ENCODE measurements at regions not wholly inside any gene's neighbourhood (a gene's known extent, or its start where the extent isn't known, plus 50 kb on each side); places are given as distances from the start of the nearest gene placed in this dataset.

DNA sequence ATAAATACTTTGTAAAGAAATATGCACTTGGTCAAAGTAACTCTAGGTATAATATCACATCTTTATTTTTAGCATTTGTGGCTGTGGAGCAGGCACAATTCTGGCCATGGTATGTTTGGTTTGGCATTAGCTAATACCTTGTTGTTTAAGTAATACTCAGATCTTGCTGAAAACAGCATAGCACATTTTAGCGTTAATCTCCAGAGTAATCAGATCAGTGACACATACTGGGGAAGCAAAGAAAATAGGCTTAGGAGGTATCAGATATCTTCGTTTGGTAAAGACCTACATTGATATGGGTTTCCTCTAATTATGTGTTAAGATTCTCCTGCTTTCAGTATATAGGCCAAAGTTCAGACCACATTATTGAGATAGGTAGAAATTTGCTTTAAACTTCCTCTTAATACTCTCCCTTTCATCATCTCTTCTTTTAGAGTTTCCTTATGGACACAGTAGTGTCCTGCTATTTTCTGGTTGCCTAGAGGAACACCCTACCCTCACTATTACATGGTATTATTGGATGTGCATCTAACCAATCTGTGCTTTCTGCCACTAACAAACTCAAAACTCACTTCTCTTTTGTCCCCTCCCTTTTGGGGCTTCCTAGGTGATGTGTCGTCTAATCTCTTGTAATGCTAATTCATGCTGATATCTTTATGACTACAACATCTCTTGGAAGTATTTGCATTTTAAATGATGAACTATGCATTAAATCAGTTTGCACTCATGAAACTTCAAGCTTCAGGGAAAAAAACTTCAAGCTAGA is 437.3 kb upstream of the ADAMTSL1 start:
- H3K36me3 ChIP-seq = no peaks in the 10 kb centered on the region

DNA sequence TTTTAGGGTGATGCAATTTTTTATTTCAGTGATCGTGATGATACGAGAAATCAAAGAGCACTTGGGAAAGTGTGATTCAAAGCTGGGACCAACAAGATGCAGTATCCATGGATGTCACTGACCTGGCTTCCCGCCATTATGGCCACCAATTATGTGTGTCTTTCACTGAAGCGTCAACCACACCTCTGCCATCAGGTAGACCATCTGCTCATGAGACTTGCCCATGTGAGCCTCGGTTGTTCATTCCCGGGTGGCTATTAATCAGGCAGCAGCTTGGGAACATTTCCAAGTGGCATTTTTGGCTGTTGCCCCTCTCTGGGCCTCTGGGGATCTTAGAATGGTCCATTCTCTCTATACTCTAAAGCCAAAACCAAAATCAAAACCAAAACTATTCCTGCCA is 436.0 kb upstream of the ADAMTSL1 start:
- Histone ChIP-seq H3K27me3 (no peaks in the 10 kb centered on the region), H3K36me3 (no peaks in the 10 kb centered on the region), H3K9me3 (no peaks in the 10 kb centered on the region), H3K4me3 (no peak overlapping the region), H3K4me1 (peaks cover 0 to 50% (median 41%) of the 10 kb centered on the region in 4 donors), H3K27ac (replicated peaks in 1 of 4) (peak overlapping the region in 3 of 4 donors; percentile 17 to 49 (median 39))
- no peak for DNase-seq (ENCODE audit: extremely low spot score)
- no peak for TF ChIP-seq POLR2A (IDR thresholded peaks at IDR 0.05; ENCODE audit: low read depth)
- no peak for TF ChIP-seq EP300 (IDR thresholded peaks at IDR 0.05)
- no peak for TF ChIP-seq POLR2AphosphoS5 (IDR thresholded peaks at IDR 0.05)
- no peak for TF ChIP-seq CTCF (IDR thresholded peaks at IDR 0.05)
- WGBS = 80% methylated on average over 6 of the region's 6 CpGs
- intact Hi-C loops (cut with DNase I) = no loop called here

More for the DNA sequence above, 437.3 kb upstream of the ADAMTSL1 start:
- TF ChIP-seq EP300 (IDR thresholded peaks at IDR 0.05) = no peak
- no peak for TF ChIP-seq POLR2A (IDR thresholded peaks at IDR 0.05; ENCODE audit: low read depth)
- TF ChIP-seq POLR2AphosphoS5 (IDR thresholded peaks at IDR 0.05) = no peak
- intact Hi-C loops (cut with DNase I) = no loop called here
- WGBS = 63% methylated on average over 3 of the region's 3 CpGs
- H3K4me1 ChIP-seq = peaks cover 0 to 52% (median 45%) of the 10 kb centered on the region in 4 donors
- peak overlapping the region in 2 of 4 donors; percentile 13 for H3K27ac ChIP-seq (replicated peaks in 1 of 4)
- H3K27me3 ChIP-seq = no peaks in the 10 kb centered on the region
- no peak for DNase-seq (ENCODE audit: extremely low spot score)
- H3K9me3 ChIP-seq = no peaks in the 10 kb centered on the region
- H3K4me3 ChIP-seq = no peak overlapping the region

- no peaks in the 10 kb centered on the region for H3K9me3 ChIP-seq
- H3K4me3 ChIP-seq = no peak overlapping the region
- H3K27ac ChIP-seq (replicated peaks in 1 of 4) = no peak overlapping the region
- H3K36me3 ChIP-seq = no peaks in the 10 kb centered on the region
- peaks cover 0 to 50% (median 39%) of the 10 kb centered on the region in 4 donors for H3K4me1 ChIP-seq
- no peak for DNase-seq (ENCODE audit: extremely low spot score)
- intact Hi-C loops (cut with DNase I) = no loop called here
- H3K27me3 ChIP-seq = no peaks in the 10 kb centered on the region
- 83% methylated on average over 2 of the region's 2 CpGs for WGBS
- TF ChIP-seq CTCF (IDR thresholded peaks at IDR 0.05) = no peak
- TF ChIP-seq POLR2A (IDR thresholded peaks at IDR 0.05; ENCODE audit: low read depth) = no peak
- TF ChIP-seq EP300 (IDR thresholded peaks at IDR 0.05) = no peak
- TF ChIP-seq POLR2AphosphoS5 (IDR thresholded peaks at IDR 0.05) = no peak
Observed at GRCh38 chr9:18040327-18040726, 433.6 kb upstream of the ADAMTSL1 start.

- no peaks in the 10 kb centered on the region for H3K27me3 ChIP-seq
- H3K9me3 ChIP-seq = no peaks in the 10 kb centered on the region
- H3K36me3 ChIP-seq = no peaks in the 10 kb centered on the region
- peaks cover 0 to 19% (median 11%) of the 10 kb centered on the region in 4 donors for H3K4me1 ChIP-seq
- no peak overlapping the region for H3K27ac ChIP-seq (replicated peaks in 1 of 4)
- no peak overlapping the region for H3K4me3 ChIP-seq
- no peak for TF ChIP-seq CTCF (IDR thresholded peaks at IDR 0.05)
- no peak for TF ChIP-seq EP300 (IDR thresholded peaks at IDR 0.05)
- TF ChIP-seq POLR2A (IDR thresholded peaks at IDR 0.05; ENCODE audit: low read depth) = no peak
- no peak for TF ChIP-seq POLR2AphosphoS5 (IDR thresholded peaks at IDR 0.05)
- no peak for DNase-seq (ENCODE audit: extremely low spot score)
- WGBS = 84% methylated on average over 1 of the region's 1 CpG
- intact Hi-C loops (cut with DNase I) = no loop called here
Observed at GRCh38 chr9:18043978-18044377, 430.0 kb upstream of the ADAMTSL1 start.

GRCh38 chr9:18045326-18045725 is 428.6 kb upstream of the ADAMTSL1 start:
- H3K27me3 ChIP-seq = no peaks in the 10 kb centered on the region
- H3K4me1 ChIP-seq = peaks cover 0 to 11% (median 8%) of the 10 kb centered on the region in 4 donors
- no peak for DNase-seq (ENCODE audit: extremely low spot score)
- H3K36me3 ChIP-seq = no peaks in the 10 kb centered on the region
- 78% methylated on average over 1 of the region's 1 CpG for WGBS
- no peaks in the 10 kb centered on the region for H3K9me3 ChIP-seq
- TF ChIP-seq POLR2AphosphoS5 (IDR thresholded peaks at IDR 0.05) (no peak), EP300 (IDR thresholded peaks at IDR 0.05) (no peak), POLR2A (IDR thresholded peaks at IDR 0.05; ENCODE audit: low read depth) (no peak), CTCF (IDR thresholded peaks at IDR 0.05) (no peak)
- no peak overlapping the region for H3K4me3 ChIP-seq
- intact Hi-C loops (cut with DNase I) = no loop called here
- H3K27ac ChIP-seq (replicated peaks in 1 of 4) = no peak overlapping the region
